Activated naive CD8-positive, alpha-beta T cell treated with anti-CD3 and anti-CD28 coated beads, Interleukin-2, amount 50 U/mL, for 16 hours (primary cell): ENCODE measurements at regions not wholly inside any gene's neighbourhood (a gene's known extent, or its start where the extent isn't known, plus 50 kb on each side); places are given as distances from the start of the nearest gene placed in this dataset.
"Not testable (repeated sequence)": the region's sequence is repeated elsewhere in the genome, so short reads cannot be mapped to it uniquely, and the experiment has no call there.

Experiments used
- DNase-seq: peaks from one replicate; pipeline ENCODE4 v3.0.0-alpha.2; 2020; ENCODE audit warnings: low read depth, low spot score

- no peak for DNase-seq
Observed at GRCh38 chr14:87321548-87321947, 671.4 kb downstream of the GALC start.

- DNase-seq, result no peak
Observed at GRCh38 chr14:87312894-87313205, 680.1 kb downstream of the GALC start.

- no peak for DNase-seq
Observed at GRCh38 chr14:87312169-87312893, 680.7 kb downstream of the GALC start.

- no peak for DNase-seq
Observed at GRCh38 chr14:87309557-87309956, 683.4 kb downstream of the GALC start.

GRCh38 chr14:87306409-87307168, 686.4 kb downstream of the GALC start:
- DNase-seq, result no peak

GRCh38 chr14:87305345-87305744, 687.6 kb downstream of the GALC start:
- DNase-seq, result no peak

- no peak for DNase-seq
Observed at GRCh38 chr14:87304404-87304803, 688.6 kb downstream of the GALC start.

- DNase-seq, result no peak
Observed at GRCh38 chr14:87286826-87287225, 706.2 kb downstream of the GALC start.

- no peak for DNase-seq
Observed at GRCh38 chr14:87286191-87286590, 706.8 kb downstream of the GALC start.

GRCh38 chr14:87285506-87285905, 707.5 kb downstream of the GALC start:
- no peak for DNase-seq

GRCh38 chr14:87283547-87283946, 709.4 kb downstream of the GALC start:
- DNase-seq, result no peak

GRCh38 chr14:87282266-87282665, 710.7 kb downstream of the GALC start:
- no peak for DNase-seq

GRCh38 chr14:87278415-87278814, 714.6 kb downstream of the GALC start:
- no peak for DNase-seq

- DNase-seq, result no peak
Observed at GRCh38 chr14:87271331-87271730, 721.7 kb downstream of the GALC start.

GRCh38 chr14:87268997-87269396, 724.0 kb downstream of the GALC start:
- DNase-seq, result no peak

- DNase-seq, result no peak
Observed at GRCh38 chr14:87264796-87265195, 728.2 kb downstream of the GALC start.

- DNase-seq, result no peak
Observed at GRCh38 chr14:87264272-87264785, 728.7 kb downstream of the GALC start.

GRCh38 chr14:87261621-87262020, 731.4 kb downstream of the GALC start:
- DNase-seq, result no peak

- no peak for DNase-seq
Observed at GRCh38 chr14:87260460-87260859, 732.5 kb downstream of the GALC start.

GRCh38 chr14:87257421-87257820, 735.6 kb downstream of the GALC start:
- no peak for DNase-seq

GRCh38 chr14:87255058-87255457, 737.9 kb downstream of the GALC start:
- DNase-seq, result no peak

GRCh38 chr14:87254331-87254874, 738.6 kb downstream of the GALC start:
- DNase-seq, result no peak

- not testable (repeated sequence) for DNase-seq
Observed at GRCh38 chr14:87253791-87254190, 739.2 kb downstream of the GALC start.
